ACC112 (cell line): ENCODE measurements at regions not wholly inside any gene's neighbourhood (a gene's known extent, or its start where the extent isn't known, plus 50 kb on each side); places are given as distances from the start of the nearest gene placed in this dataset.
A peak's percentile ranks its signal among the peaks of the same experiment; 100 is the strongest.

Experiments used
- H2AFZ ChIP-seq: fragments of 200-600 bp; sonication (generic); one replicate; pipeline ENCODE4 v1.6.0; 2017; ENCODE audit warnings: antibody characterized with exemption, low read length; ENCODE audit not compliant: unreplicated experiment
- H3K27ac ChIP-seq: fragments of 200-600 bp; sonication (generic); 2 replicates; pipeline ENCODE4 v1.5.1; 2014; ENCODE audit warnings: low read depth, mild to moderate bottlenecking, antibody characterized with exemption, low read length, moderate library complexity
- H3K27me3 ChIP-seq: fragments of 200-600 bp; sonication (generic); 2 replicates; pipeline ENCODE4 v1.6.1; 2014; ENCODE audit warnings: mild to moderate bottlenecking, antibody characterized with exemption, low read length, moderate library complexity, mixed read lengths; ENCODE audit not compliant: insufficient read depth
- H3K36me3 ChIP-seq: fragments of 200-600 bp; sonication (generic); 2 replicates; pipeline ENCODE4 v1.6.1; 2016; ENCODE audit warnings: mild to moderate bottlenecking, antibody characterized with exemption, low read length, moderate library complexity, mixed read lengths; ENCODE audit not compliant: insufficient read depth
- H3K4me1 ChIP-seq: fragments of 200-600 bp; sonication (generic); one replicate; pipeline ENCODE4 v1.6.1; 2016; ENCODE audit warnings: low read length, mixed read lengths; ENCODE audit not compliant: insufficient read depth, unreplicated experiment, control insufficient read depth
- H3K4me3 ChIP-seq: fragments of 200-600 bp; sonication (generic); 2 replicates; pipeline ENCODE4 v1.5.1; 2014; ENCODE audit warnings: mild to moderate bottlenecking, low read depth, low read length
- H3K79me2 ChIP-seq: fragments of 200-600 bp; sonication (generic); one replicate; pipeline ENCODE4 v1.6.0; 2016; ENCODE audit warnings: low read length; ENCODE audit not compliant: control insufficient read depth, unreplicated experiment, insufficient read depth

DNA sequence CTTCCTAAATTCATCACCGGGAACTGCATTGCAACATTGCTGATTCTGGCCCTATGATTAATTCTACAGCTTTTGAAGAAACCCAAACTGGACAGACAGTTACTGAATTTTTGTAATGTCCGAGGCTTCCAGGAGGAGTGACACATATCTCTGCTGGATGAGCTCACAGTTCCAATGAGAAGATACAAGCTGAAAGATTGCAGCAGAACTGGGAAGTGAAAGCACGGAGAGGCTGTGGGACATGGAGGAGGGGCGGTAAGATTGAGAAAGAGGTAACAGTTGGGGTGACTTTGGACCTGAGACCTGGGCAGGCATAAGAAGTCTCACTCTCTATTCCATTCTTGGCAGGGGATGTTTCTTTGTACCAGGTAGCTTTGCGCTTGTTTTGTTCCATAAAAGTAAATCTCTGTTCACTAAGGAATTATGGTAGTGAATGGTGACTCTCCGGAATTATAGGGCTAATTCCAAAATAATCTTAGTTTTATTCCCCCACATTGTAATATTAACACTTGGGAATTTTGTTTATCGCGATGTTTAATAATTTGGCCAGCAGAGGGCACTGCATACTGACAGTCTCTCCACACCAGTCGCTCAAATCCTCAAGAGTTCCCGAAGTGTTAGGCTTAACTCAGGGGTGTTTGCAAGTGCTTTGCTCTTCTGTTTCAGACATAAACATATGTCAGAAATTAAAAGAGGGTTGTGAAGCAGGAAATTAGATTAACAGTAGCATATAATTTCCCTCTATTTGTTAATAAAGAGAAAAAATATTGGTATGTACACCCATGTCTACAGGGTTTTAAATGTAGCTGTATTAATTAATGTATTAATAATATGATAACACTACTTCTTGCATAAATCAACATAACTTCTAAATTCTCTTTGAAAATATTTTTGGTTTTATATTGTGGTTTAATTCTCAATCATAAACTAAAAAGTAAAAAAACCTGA is 201.4 kb downstream of the SOCS6 start:
- peaks cover 8% of the 10 kb centered on the region; the same call in 1 of the 2 replicates for H3K27me3 ChIP-seq
- H3K36me3 ChIP-seq, result no peaks in the 10 kb centered on the region

DNA sequence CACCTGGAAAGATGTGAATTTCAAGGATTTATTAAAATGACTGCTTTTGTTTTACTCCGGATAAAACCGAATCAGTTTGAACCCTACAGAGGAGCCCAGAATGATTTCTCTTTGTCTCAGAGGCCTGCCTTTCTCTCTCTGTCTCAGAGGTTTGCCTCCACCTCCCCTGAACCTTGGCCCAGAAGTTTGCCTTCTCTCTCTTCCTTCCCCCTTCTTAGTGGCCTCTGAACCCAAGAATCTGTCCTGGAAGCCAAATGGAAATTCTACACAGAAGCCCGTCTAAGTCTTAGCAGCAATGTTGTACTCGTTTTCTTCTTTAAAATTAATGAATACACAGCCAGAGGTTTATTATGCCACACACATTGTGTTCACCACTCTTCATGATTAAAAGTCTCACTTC is 200.7 kb downstream of the SOCS6 start:
- H3K27me3 ChIP-seq, result peaks cover 13% of the 10 kb centered on the region; the same call in 1 of the 2 replicates
- peak overlapping the region; percentile 60; the same call in 1 of the 2 replicates for H3K27ac ChIP-seq
- H3K4me3 ChIP-seq, result peak overlapping the region; percentile 70
- H3K79me2 ChIP-seq, result no peaks in the 10 kb centered on the region
- peak overlapping the region; percentile 92 for H2AFZ ChIP-seq
- no peaks in the 10 kb centered on the region for H3K36me3 ChIP-seq
- peaks cover 6% of the 10 kb centered on the region for H3K4me1 ChIP-seq

More for the DNA sequence above, 201.4 kb downstream of the SOCS6 start:
- peak overlapping the region; percentile 92 for H2AFZ ChIP-seq
- no peaks in the 10 kb centered on the region for H3K79me2 ChIP-seq
- H3K4me3 ChIP-seq, result peak overlapping the region; percentile 70
- peaks cover 6% of the 10 kb centered on the region for H3K4me1 ChIP-seq
- peak overlapping the region; percentile 60 for H3K27ac ChIP-seq

DNA sequence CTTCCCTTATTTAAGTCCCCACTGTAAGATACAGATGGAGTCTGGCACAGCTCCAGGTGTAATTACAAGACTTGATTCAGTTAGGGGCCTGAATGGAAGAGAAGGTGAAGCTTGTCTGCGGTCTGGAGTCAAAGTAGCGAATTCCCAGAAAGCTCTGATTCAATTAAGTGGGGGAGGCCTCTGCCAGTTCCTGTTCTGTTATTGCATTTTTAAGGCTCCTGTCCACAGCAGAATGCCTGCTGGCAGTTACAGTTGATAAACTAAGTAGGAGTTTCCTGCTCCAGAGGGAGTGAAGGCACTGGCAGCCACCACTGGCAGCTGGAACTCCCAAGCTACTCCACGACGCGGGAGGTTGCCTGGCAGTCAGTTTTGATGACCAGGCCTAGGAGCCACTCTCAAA is 181.1 kb downstream of the SOCS6 start:
- Histone ChIP-seq H2AFZ (no peak overlapping the region), H3K27ac (no peak overlapping the region)

DNA sequence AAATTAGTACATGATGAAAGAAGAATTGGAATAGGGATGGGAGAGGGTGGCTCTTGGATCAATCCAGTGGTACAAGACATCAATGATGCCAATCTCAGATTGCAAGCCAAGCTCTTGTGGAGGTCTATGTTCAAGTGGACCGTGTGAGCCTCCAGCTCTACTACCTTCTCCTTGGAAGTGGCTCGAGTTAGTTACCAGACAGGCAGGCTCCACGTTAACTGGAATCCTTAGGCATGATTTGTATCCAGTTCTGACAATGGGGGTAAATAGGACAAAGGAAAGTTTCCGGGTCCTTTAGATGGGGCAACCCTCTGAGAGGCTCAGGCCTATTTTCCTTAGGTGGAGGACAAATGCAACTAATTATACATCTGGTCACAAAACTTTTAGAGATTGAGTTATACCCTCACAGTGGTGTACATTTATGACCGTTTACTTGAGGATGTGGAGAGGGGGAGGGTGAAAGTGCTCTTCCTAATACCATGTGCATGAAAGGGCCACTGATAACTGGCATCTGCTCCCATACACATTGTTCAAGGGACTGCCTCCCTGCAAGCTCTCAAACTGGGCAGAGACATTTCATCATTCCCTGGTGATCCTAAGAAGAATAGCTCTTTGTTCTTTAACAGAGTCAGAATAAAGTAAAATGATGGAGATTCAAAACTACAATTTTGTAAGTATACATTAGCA is 180.2 kb downstream of the SOCS6 start:
- Histone ChIP-seq H3K27me3 (no peaks in the 10 kb centered on the region), H3K4me3 (no peak overlapping the region), H3K36me3 (no peaks in the 10 kb centered on the region), H3K4me1 (peaks cover 5% of the 10 kb centered on the region), H2AFZ (no peak overlapping the region), H3K27ac (no peak overlapping the region), H3K79me2 (no peaks in the 10 kb centered on the region)

More for the DNA sequence above, 181.1 kb downstream of the SOCS6 start:
- H3K4me1 ChIP-seq, result no peaks in the 10 kb centered on the region
- H3K27me3 ChIP-seq, result no peaks in the 10 kb centered on the region
- no peaks in the 10 kb centered on the region for H3K79me2 ChIP-seq
- no peak overlapping the region for H3K4me3 ChIP-seq
- no peaks in the 10 kb centered on the region for H3K36me3 ChIP-seq

DNA sequence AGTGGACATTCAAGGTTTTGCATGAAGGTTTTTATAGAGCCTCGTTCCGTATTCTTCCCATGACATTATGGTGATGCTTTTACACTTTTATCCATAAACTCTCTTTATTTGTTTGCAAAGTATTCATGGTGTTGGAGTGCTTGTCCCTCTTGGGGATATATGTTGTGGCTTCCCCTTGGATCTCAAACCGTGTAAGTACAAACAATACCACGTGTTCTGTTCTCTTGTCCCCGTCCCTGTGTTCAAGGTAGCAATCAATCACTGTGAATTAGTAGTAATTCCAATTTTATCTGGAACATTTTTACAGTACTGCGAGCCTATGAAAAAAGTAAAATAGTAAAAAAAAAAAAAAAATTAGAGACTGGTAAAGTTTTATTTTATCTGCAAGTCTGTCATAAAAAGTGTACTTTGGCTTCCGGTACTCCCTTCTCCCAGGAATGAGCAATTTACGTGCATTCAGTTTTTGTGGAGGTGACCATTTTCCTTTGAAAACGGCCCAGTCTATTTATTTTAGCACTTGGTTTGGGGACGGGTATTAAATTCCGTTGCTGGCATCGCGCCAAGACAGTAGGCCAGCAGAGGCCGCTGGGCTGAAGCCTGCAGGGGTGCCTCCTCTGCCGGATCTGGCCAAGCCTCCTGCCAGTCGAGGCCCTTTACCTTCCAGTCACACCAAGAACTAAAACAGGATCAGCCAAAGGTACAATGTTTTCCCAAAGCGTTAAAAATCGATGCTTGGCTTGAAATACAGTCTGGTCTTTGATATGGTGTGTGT is 175.7 kb downstream of the SOCS6 start:
- H3K4me3 ChIP-seq, result peak overlapping the region; percentile 77
- H3K79me2 ChIP-seq, result no peaks in the 10 kb centered on the region
- H3K27ac ChIP-seq, result no peak overlapping the region
- peaks cover 11% of the 10 kb centered on the region for H3K4me1 ChIP-seq
- H2AFZ ChIP-seq, result peak overlapping the region; percentile 98
- no peaks in the 10 kb centered on the region for H3K27me3 ChIP-seq
- H3K36me3 ChIP-seq, result no peaks in the 10 kb centered on the region

DNA sequence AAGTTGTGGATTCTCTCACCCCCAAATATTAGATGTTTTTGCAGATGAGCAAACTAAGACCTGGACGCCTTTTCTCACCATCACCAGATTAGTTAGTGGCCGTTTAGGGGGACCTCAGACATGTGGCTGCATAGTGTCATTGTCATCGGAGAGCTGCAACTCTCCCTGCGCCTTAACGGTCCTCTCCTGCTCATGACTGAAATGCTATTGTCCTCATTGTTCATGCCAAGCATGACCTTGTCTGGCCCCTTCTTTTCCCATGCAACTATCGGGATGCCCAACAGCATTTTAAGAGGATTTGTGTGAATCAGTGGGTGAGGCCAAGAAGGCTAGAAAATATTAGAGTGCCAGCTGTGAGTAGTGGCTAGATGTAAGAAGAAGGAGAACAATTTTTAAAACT is 174.2 kb downstream of the SOCS6 start:
- no peak overlapping the region for H3K4me3 ChIP-seq
- H2AFZ ChIP-seq, result no peak overlapping the region

DNA sequence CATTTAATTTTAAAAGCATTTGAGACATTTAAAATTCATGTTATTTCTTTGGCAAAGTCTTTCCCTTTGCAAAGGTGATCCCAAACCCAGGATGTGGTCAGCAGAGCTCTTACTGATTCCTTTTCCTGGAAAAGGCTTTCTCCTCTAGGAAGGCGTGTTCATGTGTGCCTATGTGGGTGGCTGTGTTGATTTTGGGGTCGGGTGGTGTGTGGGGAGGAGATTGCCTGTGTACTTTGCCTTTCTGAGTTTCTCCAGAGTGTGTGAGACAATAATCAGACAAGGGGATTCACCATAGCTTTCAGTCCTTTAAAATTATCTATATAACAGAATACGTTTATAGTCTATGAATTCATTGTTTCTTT is 173.2 kb downstream of the SOCS6 start:
- no peaks in the 10 kb centered on the region for H3K27me3 ChIP-seq
- H3K27ac ChIP-seq, result no peak overlapping the region
- no peaks in the 10 kb centered on the region for H3K36me3 ChIP-seq
- peaks cover 11% of the 10 kb centered on the region for H3K4me1 ChIP-seq
- H3K4me3 ChIP-seq, result no peak overlapping the region
- H3K79me2 ChIP-seq, result no peaks in the 10 kb centered on the region
- H2AFZ ChIP-seq, result no peak overlapping the region

More for the DNA sequence above, 174.2 kb downstream of the SOCS6 start:
- Histone ChIP-seq H3K79me2 (no peaks in the 10 kb centered on the region), H3K36me3 (no peaks in the 10 kb centered on the region), H3K27me3 (no peaks in the 10 kb centered on the region), H3K4me1 (peaks cover 11% of the 10 kb centered on the region), H3K27ac (no peak overlapping the region)

DNA sequence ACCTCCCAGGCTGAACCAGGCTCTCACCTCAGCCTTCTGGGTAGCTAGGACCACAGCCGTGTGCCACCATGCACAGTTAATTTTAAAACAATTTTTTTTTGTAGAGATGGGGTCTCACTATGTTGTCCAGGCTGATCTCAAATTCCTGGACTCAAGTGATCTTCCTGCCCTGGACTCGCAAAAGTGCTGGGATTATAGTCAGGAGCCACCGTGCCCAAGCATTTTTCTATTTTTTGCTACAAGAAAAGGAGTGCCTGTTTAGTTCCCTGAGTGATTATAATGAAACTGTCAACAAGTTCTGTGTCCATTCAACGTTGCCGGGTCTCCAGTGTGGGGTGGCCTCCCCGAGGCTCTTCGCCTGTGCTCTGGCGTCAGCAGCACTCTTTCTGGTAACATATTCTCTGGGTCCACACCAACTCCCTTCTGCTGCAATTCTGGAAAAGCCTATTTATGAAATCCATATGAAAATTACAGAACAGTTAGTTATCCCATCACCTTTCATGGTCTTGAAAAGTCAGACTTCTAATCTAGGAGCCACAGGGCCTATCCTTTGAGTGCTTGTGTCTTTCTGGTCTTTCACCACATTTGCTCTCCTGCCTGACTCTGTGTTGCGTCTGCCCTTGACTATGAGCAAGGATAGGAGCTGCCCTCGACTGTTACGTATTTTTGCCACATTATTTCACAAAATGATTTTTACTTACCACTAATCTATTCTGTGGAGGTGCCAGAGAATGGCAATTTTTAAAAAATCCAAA is 172.7 kb downstream of the SOCS6 start:
- Histone ChIP-seq H3K36me3 (no peaks in the 10 kb centered on the region), H3K27ac (no peak overlapping the region), H3K4me3 (no peak overlapping the region), H3K4me1 (peaks cover 11% of the 10 kb centered on the region), H3K27me3 (no peaks in the 10 kb centered on the region), H3K79me2 (no peaks in the 10 kb centered on the region), H2AFZ (peak overlapping the region; percentile 12)

DNA sequence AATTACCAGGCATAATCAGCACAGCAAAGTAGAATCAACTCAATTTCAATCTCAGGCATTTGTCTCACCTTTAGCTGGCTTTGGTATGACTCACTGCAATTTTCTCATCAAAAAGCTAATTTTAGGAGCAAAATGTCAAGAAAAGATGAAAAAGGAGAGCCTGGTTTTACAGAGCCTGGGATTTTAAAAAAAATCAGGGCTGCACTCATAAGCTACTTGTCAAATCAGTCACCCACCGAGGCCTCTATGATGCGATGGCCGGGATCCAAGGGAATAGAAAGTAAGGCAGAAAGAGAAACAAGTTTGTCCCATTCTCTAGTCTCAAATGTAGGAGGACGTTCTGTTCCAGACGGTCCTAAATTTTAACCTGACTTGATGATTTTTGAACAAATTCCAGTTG is 170.9 kb downstream of the SOCS6 start:
- Histone ChIP-seq H3K79me2 (no peaks in the 10 kb centered on the region), H3K4me3 (no peak overlapping the region), H3K27ac (no peak overlapping the region), H2AFZ (no peak overlapping the region), H3K4me1 (peaks cover 11% of the 10 kb centered on the region), H3K36me3 (no peaks in the 10 kb centered on the region), H3K27me3 (no peaks in the 10 kb centered on the region)

DNA sequence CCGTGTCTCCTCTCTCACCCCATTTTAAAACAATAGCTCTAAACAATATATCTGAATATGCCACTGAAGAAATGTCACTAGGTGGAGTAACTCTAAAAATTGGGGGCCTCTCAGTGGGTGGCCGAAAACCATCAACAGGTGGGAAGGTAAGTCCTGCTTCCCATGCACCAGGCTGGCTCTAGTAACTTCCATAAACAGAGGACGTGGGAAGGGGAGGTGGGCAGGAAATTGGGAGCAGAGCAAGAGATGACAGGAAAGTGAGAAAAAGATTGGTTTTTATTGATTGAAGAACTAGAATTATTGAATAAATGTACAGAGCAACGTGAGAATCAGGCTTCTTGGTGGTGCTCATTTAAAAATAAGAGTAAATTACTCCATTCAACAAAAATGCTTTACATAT is 170.4 kb downstream of the SOCS6 start:
- no peak overlapping the region for H3K4me3 ChIP-seq
- H3K27me3 ChIP-seq, result no peaks in the 10 kb centered on the region
- H3K79me2 ChIP-seq, result no peaks in the 10 kb centered on the region

More for the DNA sequence above, 170.4 kb downstream of the SOCS6 start:
- no peak overlapping the region for H3K27ac ChIP-seq
- peaks cover 9% of the 10 kb centered on the region for H3K4me1 ChIP-seq
- H2AFZ ChIP-seq, result no peak overlapping the region
- no peaks in the 10 kb centered on the region for H3K36me3 ChIP-seq
